H1 (cell line): ENCODE measurements at regions not wholly inside any gene's neighbourhood (a gene's known extent, or its start where the extent isn't known, plus 50 kb on each side); places are given as distances from the start of the nearest gene placed in this dataset.
A peak's percentile ranks its signal among the peaks of the same experiment; 100 is the strongest.

Experiments
- CTCF ChIA-PET: fragments of 300-600 bp; sonication (Branson Sonifier 250); formaldehyde crosslinking; loops from one replicate; lab custom pipeline; 2021; ENCODE audit not compliant: partially characterized antibody; lab: Charles Lee
- POLR2A ChIA-PET: fragments of 300-600 bp; sonication (Branson Sonifier 250); formaldehyde crosslinking; loops from one replicate; lab custom pipeline; 2021; ENCODE audit warnings: inconsistent platforms; ENCODE audit not compliant: partially characterized antibody; lab: Charles Lee
- DNase-seq, 2 experiments: peaks; one replicate each; pipeline versions ENCODE4 v3.0.0 to v3.0.0-alpha.2; 2010 to 2022; ENCODE audit warnings: low spot score in 2 of 2, low read depth in 1 of 2, mixed read lengths in 1 of 2
- FAIRE-seq: peaks from 2 replicates; lab custom pipeline; 2011; peaks lifted over from hg19 to GRCh38; lab: Jason Lieb, UNC
- H2AFZ ChIP-seq: 2 replicates; pipeline ENCODE4 v1.8.1; 2012; ENCODE audit warnings: low read length, inconsistent platforms
- H2AK5ac ChIP-seq: 2 replicates; pipeline ENCODE4 v1.6.1; 2013; ENCODE audit warnings: low read depth, low read length
- H2BK120ac ChIP-seq: replicated peaks from 2 replicates; pipeline ENCODE3; 2013; ENCODE audit warnings: low read depth, low read length, inconsistent platforms
- H2BK12ac ChIP-seq: 2 replicates; pipeline ENCODE4 v1.6.1; 2013; ENCODE audit warnings: low read depth, low read length
- H2BK15ac ChIP-seq: 2 replicates; pipeline ENCODE4 v1.6.1; 2013; ENCODE audit warnings: low read length
- H2BK20ac ChIP-seq: 2 replicates; pipeline ENCODE4 v1.6.1; 2013; ENCODE audit warnings: low read length
- H2BK5ac ChIP-seq: 2 replicates; pipeline ENCODE4 v1.6.1; 2013; ENCODE audit warnings: low read depth, low read length
- H3K14ac ChIP-seq: 2 replicates; pipeline ENCODE4 v1.6.1; 2013; ENCODE audit warnings: inconsistent platforms; ENCODE audit not compliant: insufficient read length
- H3K18ac ChIP-seq: 2 replicates; pipeline ENCODE4 v1.6.1; 2013; ENCODE audit warnings: low read length; ENCODE audit errors: extremely low read depth
- H3K23ac ChIP-seq: 2 replicates; pipeline ENCODE4 v1.6.1; 2013; ENCODE audit warnings: inconsistent platforms; ENCODE audit not compliant: insufficient read length
- H3K23me2 ChIP-seq: 2 replicates; pipeline ENCODE4 v1.6.1; 2013; ENCODE audit warnings: low read depth, low read length
- H3K27ac ChIP-seq: 2 replicates; pipeline ENCODE4 v1.6.1; 2011; ENCODE audit warnings: low read depth, low read length, inconsistent platforms
- H3K27me3 ChIP-seq, 4 experiments: replicated peaks in 1 of 4; 1 replicate in 1 of 4; 2 replicates in 3 of 4; pipeline versions ENCODE4 v1.6.1 to v1.8.1; 2011 to 2013; ENCODE audit warnings: low read length in 3 of 4, mild to moderate bottlenecking in 3 of 4, inconsistent platforms in 2 of 4, mixed read lengths in 2 of 4, moderate library complexity in 1 of 4; ENCODE audit not compliant: control insufficient read depth in 3 of 4, insufficient read depth in 3 of 4; ENCODE audit errors: extremely low read depth in 1 of 4
- H3K36me3 ChIP-seq, 4 experiments: 2 replicates each; pipeline versions ENCODE4 v1.6.1 to v1.8.1; 2011 to 2013; ENCODE audit warnings: mild to moderate bottlenecking in 4 of 4, low read length in 3 of 4, moderate library complexity in 2 of 4, control low read depth in 1 of 4, inconsistent platforms in 1 of 4; ENCODE audit not compliant: insufficient read depth in 4 of 4, control insufficient read depth in 2 of 4
- H3K4ac ChIP-seq: replicated peaks from 2 replicates; pipeline ENCODE3; 2013; ENCODE audit warnings: low read length, low read depth, mixed read lengths, inconsistent platforms; ENCODE audit not compliant: insufficient read length
- H3K4me1 ChIP-seq, 4 experiments: replicated peaks in 1 of 4; 1 replicate in 1 of 4; 2 replicates in 3 of 4; pipeline versions ENCODE4 v1.6.1 to v1.8.1; 2011 to 2013; ENCODE audit warnings: low read length in 3 of 4, inconsistent platforms in 2 of 4, mixed read lengths in 1 of 4; ENCODE audit not compliant: insufficient read depth in 4 of 4, control insufficient read depth in 3 of 4
- H3K4me2 ChIP-seq, 2 experiments: 2 replicates each; pipeline versions ENCODE4 v1.6.1 to v1.8.1; 2011 to 2013; ENCODE audit warnings: low read depth in 2 of 2, low read length in 2 of 2, control low read depth in 1 of 2, inconsistent platforms in 1 of 2, mild to moderate bottlenecking in 1 of 2; ENCODE audit not compliant: insufficient read depth in 1 of 2
- H3K4me3 ChIP-seq, 4 experiments: fragments of 200-600, 300-600 bp in 1 of 4; sonication (generic), shearing (Covaris generic), sonication (Bioruptor Twin) in 1 of 4; 2 replicates each; pipeline versions ENCODE4 v1.5.1 to v1.8.1; 2011 to 2016; ENCODE audit warnings: low read length in 4 of 4, low read depth in 3 of 4, control low read depth in 2 of 4, inconsistent platforms in 2 of 4, mild to moderate bottlenecking in 2 of 4, mixed read lengths in 1 of 4, moderate library complexity in 1 of 4; ENCODE audit not compliant: insufficient read depth in 2 of 4; ENCODE audit errors: extremely low read depth in 1 of 4
- H3K56ac ChIP-seq: replicated peaks from 2 replicates; pipeline ENCODE3; 2013; ENCODE audit warnings: low read depth, mild to moderate bottlenecking, mixed read lengths, low read length, inconsistent platforms; ENCODE audit not compliant: insufficient read length
- H3K79me1 ChIP-seq: 2 replicates; pipeline ENCODE4 v1.6.1; 2013; ENCODE audit warnings: low read depth, low read length, control low read depth
- H3K79me2 ChIP-seq, 2 experiments: 2 replicates each; pipeline versions ENCODE4 v1.6.1 to v1.8.1; 2012 to 2013; ENCODE audit warnings: low read length in 2 of 2, mild to moderate bottlenecking in 2 of 2, inconsistent platforms in 1 of 2; ENCODE audit not compliant: insufficient read depth in 2 of 2, control insufficient read depth in 1 of 2
- H3K9ac ChIP-seq, 4 experiments: replicated peaks in 1 of 4; 1 replicate in 1 of 4; 2 replicates in 3 of 4; pipeline versions ENCODE4 v1.6.1 to v1.8.1; 2011 to 2013; ENCODE audit warnings: low read depth in 3 of 4, low read length in 3 of 4, control low read depth in 2 of 4, mild to moderate bottlenecking in 2 of 4, moderate library complexity in 2 of 4, inconsistent platforms in 1 of 4; ENCODE audit errors: extremely low read depth in 1 of 4
- H3K9me3 ChIP-seq, 2 experiments: 2 replicates each; pipeline versions ENCODE4 v1.6.1 to v1.8.1; 2012 to 2013; ENCODE audit warnings: mild to moderate bottlenecking in 2 of 2, moderate library complexity in 2 of 2, control low read depth in 1 of 2, inconsistent platforms in 1 of 2, low read depth in 1 of 2, low read length in 1 of 2, mixed read lengths in 1 of 2; ENCODE audit not compliant: insufficient read depth in 2 of 2
- H4K20me1 ChIP-seq, 2 experiments: replicated peaks in 1 of 2; 2 replicates each; pipeline versions ENCODE3 to v1.8.1; 2011 to 2013; ENCODE audit warnings: inconsistent platforms in 2 of 2, low read length in 2 of 2, mild to moderate bottlenecking in 1 of 2; ENCODE audit not compliant: insufficient read depth in 2 of 2, control insufficient read depth in 1 of 2
- H4K5ac ChIP-seq: 2 replicates; pipeline ENCODE4 v1.6.1; 2013; ENCODE audit warnings: low read length, low read depth, mixed read lengths, inconsistent platforms; ENCODE audit not compliant: insufficient read length
- H4K8ac ChIP-seq: 2 replicates; pipeline ENCODE4 v1.8.0; 2013; ENCODE audit warnings: mild to moderate bottlenecking, moderate library complexity, low read length, inconsistent platforms; ENCODE audit not compliant: insufficient read depth; ENCODE audit errors: extremely low read depth
- H4K91ac ChIP-seq: replicated peaks from 2 replicates; pipeline ENCODE3; 2013; ENCODE audit warnings: low read length, mixed read lengths, inconsistent platforms; ENCODE audit not compliant: insufficient read length
- BRCA1 ChIP-seq: IDR thresholded peaks from 2 replicates; pipeline ENCODE4 v1.6.1; 2012; ENCODE audit warnings: low read depth, low read length, improper control_type of control experiment
- CTBP2 ChIP-seq: IDR thresholded peaks from 2 replicates; pipeline ENCODE4 v1.7.0; 2011; ENCODE audit warnings: borderline replicate concordance, mild to moderate bottlenecking, moderate library complexity, mixed read lengths, low read length; ENCODE audit not compliant: insufficient read depth, insufficient read length
- KDM4A ChIP-seq: IDR thresholded peaks from one replicate; pipeline ENCODE4 v1.7.1; 2012; ENCODE audit warnings: low read depth, mild to moderate bottlenecking, moderate library complexity, low read length, inconsistent platforms; ENCODE audit not compliant: severe bottlenecking
- POLR2A ChIP-seq, 2 experiments: IDR thresholded peaks; 1 replicate in 1 of 2; 2 replicates in 1 of 2; pipeline ENCODE4 v1.6.1; 2011; ENCODE audit warnings: low read depth in 2 of 2, low read length in 2 of 2, mild to moderate bottlenecking in 2 of 2; ENCODE audit errors: control extremely low read depth in 1 of 2
- RBBP5 ChIP-seq: IDR thresholded peaks from 2 replicates; pipeline ENCODE4 v1.7.1; 2012; ENCODE audit warnings: low read depth, mild to moderate bottlenecking, inconsistent platforms, low read length, moderate library complexity, borderline replicate concordance
- SAP30 ChIP-seq: fragments of 300-600 bp; sonication (generic); IDR thresholded peaks from 2 replicates; pipeline ENCODE4 v1.7.1; 2012; ENCODE audit warnings: low read length, moderate library complexity, mild to moderate bottlenecking, inconsistent platforms; ENCODE audit not compliant: insufficient read depth, insufficient replicate concordance
- YY1 ChIP-seq: IDR thresholded peaks from 2 replicates; pipeline ENCODE4 v1.6.1; 2011; ENCODE audit warnings: low read depth, mild to moderate bottlenecking, low read length
- ZNF274 ChIP-seq: IDR thresholded peaks from 2 replicates; pipeline ENCODE4 v1.7.0; 2012; ENCODE audit warnings: low read length, borderline replicate concordance; ENCODE audit errors: extremely low read depth
- WGBS, 2 experiments: shearing (Covaris generic) in 1 of 2; methylation state at CpG; one replicate each; pipeline versions ENCODE4 v1.1.6 to v1.1.7; 2013 to 2015; ENCODE audit warnings: low lambda C conversion rate in 2 of 2, mixed read lengths in 2 of 2, inconsistent platforms in 1 of 2, low coverage in 1 of 2, missing lambda C conversion rate in 1 of 2; ENCODE audit not compliant: insufficient replicate concordance in 2 of 2, insufficient coverage in 1 of 2, insufficient read length in 1 of 2; ENCODE audit errors: extremely low coverage in 1 of 2, missing lambda C conversion rate in 1 of 2; 5-methylcytosine and 5-hydroxymethylcytosine counted together

GRCh38 chr1:29800522-29800956 lies 564.2 kb downstream of the PTPRU start:
- Histone ChIP-seq H2BK12ac (no peak overlapping the region), H3K14ac (no peak overlapping the region), H3K4me1 (peaks cover 0 to 3% (median 0%) of the 10 kb centered on the region in 4 experiments; a peak in 1 of 7 replicates), H4K91ac (no peak overlapping the region), H3K23ac (no peak overlapping the region), H4K20me1 (no peaks in the 10 kb centered on the region), H4K5ac (no peak overlapping the region), H3K18ac (no peak overlapping the region), H3K79me2 (no peaks in the 10 kb centered on the region), H3K4me3 (no peak overlapping the region), H2BK5ac (no peak overlapping the region), H3K27me3 (no peaks in the 10 kb centered on the region), H3K56ac (no peak overlapping the region), H3K4ac (no peak overlapping the region), H3K23me2 (no peaks in the 10 kb centered on the region), H2AK5ac (no peak overlapping the region), H2AFZ (no peak overlapping the region), H3K27ac (no peak overlapping the region), H2BK20ac (0 out of 2 replicates have a peak overlapping the region, but pooled peaks have one; percentile 48), H3K36me3 (no peaks in the 10 kb centered on the region), H3K4me2 (no peak overlapping the region), H3K9me3 (peaks cover 5% of the 10 kb centered on the region in 2 experiments; a peak in 1 of 4 replicates), H3K9ac (no peak overlapping the region), H3K79me1 (no peaks in the 10 kb centered on the region), H4K8ac (no peak overlapping the region), H2BK120ac (no peak overlapping the region), H2BK15ac (no peak overlapping the region)
- ChIA-PET CTCF (no interaction called here), POLR2A (no interaction called here)
- TF ChIP-seq POLR2A (IDR thresholded peaks at IDR 0.05; ENCODE audit: control extremely low read depth in 1 of 2, low read depth in 2 of 2, low read length in 2 of 2): no peak
- TF ChIP-seq YY1: no peak
- no peak for TF ChIP-seq SAP30
- TF ChIP-seq RBBP5: no peak
- TF ChIP-seq CTBP2: no peak
- TF ChIP-seq BRCA1: no peak
- no peak for TF ChIP-seq ZNF274
- TF ChIP-seq KDM4A: no peak
- 92% methylated on average over 6 of the region's 6 CpGs; no CpG with 5 or more reads in 1 of the 2 experiments for WGBS, 2 experiments
- no peak for FAIRE-seq
- no peak for DNase-seq
